ENCODE measurements at regions not wholly inside any gene's neighbourhood (a gene's known extent, or its start where the extent isn't known, plus 50 kb on each side); places are given as distances from the start of the nearest gene placed in this dataset.
"Not testable (repeated sequence)": the region's sequence is repeated elsewhere in the genome, so short reads cannot be mapped to it uniquely, and the experiment has no call there.

DNA sequence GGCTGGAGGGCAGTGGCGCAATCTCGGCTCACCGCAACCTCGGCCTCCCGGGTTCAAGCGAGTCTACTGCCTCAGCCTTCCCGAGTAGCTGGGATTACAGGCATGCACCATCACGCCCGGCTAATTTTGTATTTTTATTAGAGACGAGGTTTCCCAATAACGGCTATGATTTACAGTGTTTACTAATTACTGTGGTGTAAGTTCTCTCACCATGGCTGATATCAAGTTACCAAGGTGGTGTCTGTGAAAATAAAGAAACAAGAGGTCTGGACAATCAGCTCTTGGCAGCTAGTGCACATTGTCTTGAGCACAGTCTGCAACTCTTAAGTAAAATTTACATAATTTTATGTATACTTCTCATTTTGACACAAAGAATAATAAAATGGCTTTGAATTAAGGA is 385.5 kb upstream of the COX7C start:
- no peak for DNase-seq (ENCODE audit: low read depth)

DNA sequence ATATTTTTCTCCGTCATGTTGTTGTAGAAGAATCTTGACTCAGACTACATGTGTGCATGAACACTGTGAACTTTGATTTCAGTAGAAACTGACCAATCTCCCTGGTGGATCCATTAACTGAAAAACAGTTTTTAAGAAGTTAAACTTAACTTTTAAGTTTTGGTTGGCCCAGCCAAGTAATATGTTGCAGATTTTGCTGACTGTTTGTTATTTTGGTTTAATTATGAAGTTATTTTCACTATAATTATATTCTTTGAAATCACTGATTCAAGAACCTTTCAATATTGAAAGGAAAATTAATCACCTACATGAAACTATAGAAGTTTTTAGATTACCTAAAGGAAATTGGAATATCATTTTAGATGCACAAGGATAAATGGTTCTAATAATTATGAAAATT is 373.6 kb upstream of the COX7C start:
- no peak for DNase-seq (ENCODE audit: low read depth)

- no peak for DNase-seq (ENCODE audit: low read depth)
These were observed 359.9 kb upstream of the COX7C start for GRCh38 chr5:86257871-86258270.

- not testable (repeated sequence) for DNase-seq (ENCODE audit: low read depth)
These were observed 333.1 kb upstream of the COX7C start for GRCh38 chr5:86284400-86285190.

GRCh38 chr5:86287437-86287836 is 330.3 kb upstream of the COX7C start:
- not testable (repeated sequence) for DNase-seq (ENCODE audit: low read depth)

- not testable (repeated sequence) for DNase-seq (ENCODE audit: low read depth)
These were observed 328.0 kb upstream of the COX7C start for GRCh38 chr5:86289786-86290185.

- DNase-seq (ENCODE audit: low read depth) = not testable (repeated sequence)
These were observed 324.9 kb upstream of the COX7C start for GRCh38 chr5:86292811-86293210.

GRCh38 chr5:86302643-86303042 is 315.1 kb upstream of the COX7C start:
- DNase-seq (ENCODE audit: low read depth) = not testable (repeated sequence)

DNA sequence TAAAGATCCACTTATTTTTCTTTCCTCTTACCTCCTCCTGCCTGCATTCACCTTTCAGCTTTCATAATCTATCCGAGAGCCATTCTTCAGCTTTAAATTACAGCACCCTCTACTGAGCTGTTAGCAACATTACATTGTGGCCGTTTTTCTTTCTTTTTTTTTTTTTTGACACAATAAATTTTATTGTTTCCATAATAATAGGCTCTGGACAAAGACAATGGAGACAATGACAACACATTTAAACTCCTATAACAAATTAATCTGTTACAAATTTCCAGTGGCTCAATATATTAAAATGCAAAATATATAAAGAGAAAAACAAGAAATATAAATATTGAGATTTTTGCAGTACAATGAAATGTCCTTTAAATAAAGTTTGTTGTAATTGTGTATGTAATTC is 312.7 kb upstream of the COX7C start:
- DNase-seq (ENCODE audit: low read depth) = not testable (repeated sequence)

DNA sequence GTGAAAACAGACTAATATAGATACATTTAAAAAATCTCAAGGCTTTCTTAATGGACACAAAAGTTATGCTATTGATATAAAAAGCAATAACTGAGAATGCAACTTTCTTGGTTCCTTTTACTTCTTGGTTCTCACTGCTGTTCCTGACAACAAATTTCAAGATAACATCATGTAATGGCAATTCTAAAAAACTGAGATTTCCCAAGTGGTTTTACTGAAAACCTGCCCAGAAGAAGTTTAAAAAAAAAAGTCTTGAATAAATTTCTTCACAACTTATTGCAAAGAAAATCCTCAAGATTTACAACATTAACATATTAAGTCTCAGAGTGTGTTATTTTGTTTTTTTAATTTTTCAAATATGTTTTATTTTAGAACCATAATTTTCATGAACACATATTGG is 302.8 kb upstream of the COX7C start:
- DNase-seq (ENCODE audit: low read depth) = no peak

- no peak for DNase-seq (ENCODE audit: low read depth)
These were observed 297.5 kb upstream of the COX7C start for GRCh38 chr5:86320266-86320665.

GRCh38 chr5:86329318-86329717 is 288.4 kb upstream of the COX7C start:
- DNase-seq (ENCODE audit: low read depth) = no peak

- no peak for DNase-seq (ENCODE audit: low read depth)
These were observed 287.0 kb upstream of the COX7C start for GRCh38 chr5:86330736-86331135.

DNA sequence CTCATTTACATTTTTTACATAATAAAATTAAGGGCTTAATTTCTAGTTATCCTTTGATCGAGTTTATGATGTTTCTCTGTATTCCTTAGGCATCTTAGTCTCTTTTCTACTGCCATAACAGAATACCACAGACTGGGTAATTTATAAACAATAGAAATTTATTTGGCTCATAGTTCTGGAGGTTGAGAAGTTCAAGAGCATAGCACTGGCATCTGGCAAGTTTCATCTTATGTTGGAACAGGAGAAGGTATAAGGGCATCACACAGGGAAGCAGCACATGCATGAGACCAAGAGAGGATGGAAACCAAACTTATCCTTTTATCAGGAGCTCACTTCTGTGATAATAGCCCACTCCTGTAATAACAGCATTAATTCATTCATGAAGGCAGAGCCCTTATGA is 284.9 kb upstream of the COX7C start:
- no peak for DNase-seq (ENCODE audit: low read depth)

GRCh38 chr5:86337667-86338460 is 279.9 kb upstream of the COX7C start:
- DNase-seq (ENCODE audit: low read depth) = no peak

- DNase-seq (ENCODE audit: low read depth) = no peak
These were observed 263.1 kb upstream of the COX7C start for GRCh38 chr5:86354664-86355063.

DNA sequence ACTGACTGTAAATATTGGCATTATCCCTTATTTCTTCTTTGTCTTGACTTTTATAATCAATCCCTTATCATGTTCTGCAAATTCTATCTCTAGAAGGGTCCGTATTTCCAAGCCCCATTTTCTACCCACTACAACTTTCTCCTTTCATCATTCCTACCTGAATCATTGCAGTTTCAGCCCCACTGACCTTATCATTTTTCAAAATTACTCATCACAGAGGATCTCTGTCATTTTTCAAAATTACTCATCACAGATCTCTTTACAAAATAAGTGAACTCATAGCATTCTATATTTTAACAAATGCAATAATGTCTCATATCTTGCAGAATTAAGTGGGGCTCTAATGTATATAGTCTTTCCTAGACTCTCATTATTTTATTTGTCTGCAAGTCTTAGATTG is 256.9 kb upstream of the COX7C start:
- DNase-seq (ENCODE audit: low read depth) = no peak

GRCh38 chr5:86371061-86371460 is 246.7 kb upstream of the COX7C start:
- no peak for DNase-seq (ENCODE audit: low read depth)

DNA sequence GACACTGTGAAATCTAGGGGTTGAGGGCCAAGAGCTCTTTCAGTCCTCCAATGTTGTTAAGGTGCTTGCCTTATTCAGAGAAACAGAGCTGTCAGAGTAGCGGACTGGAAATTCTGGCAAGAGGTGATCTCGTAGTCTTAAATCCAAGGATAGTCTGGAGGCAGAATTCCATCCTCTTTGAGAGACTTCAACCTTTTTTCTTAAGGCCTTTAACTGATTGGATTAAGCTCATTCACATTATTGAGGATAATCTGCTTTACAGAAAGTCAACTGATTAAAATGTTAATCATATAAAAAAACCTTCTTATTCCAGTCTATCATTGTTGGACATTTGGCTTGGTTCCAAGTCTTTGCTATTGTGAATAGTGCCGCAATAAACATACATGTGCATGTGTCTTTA is 243.1 kb upstream of the COX7C start:
- DNase-seq (ENCODE audit: low read depth) = no peak

DNA sequence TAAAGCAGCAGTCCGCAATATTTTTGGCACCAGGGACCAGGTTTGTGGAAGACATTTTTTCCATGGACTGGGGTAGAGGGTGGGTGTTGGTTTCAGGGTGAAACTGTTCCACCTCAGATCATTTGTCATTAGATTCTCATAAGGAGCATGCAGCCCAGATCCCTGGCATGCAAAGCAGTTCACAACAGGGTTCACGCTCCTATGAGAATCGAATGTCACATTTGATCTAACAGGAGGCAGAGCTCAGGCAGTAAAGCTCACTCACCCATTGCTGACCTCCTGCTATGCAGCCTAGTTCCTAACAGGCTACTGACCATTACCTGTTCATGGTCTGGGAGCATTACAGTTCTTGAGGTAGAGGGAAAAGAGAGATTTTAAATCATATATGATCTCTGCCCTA is 241.5 kb upstream of the COX7C start:
- no peak for DNase-seq (ENCODE audit: low read depth)

GRCh38 chr5:86403190-86403589 is 214.6 kb upstream of the COX7C start:
- no peak for DNase-seq (ENCODE audit: low read depth)

DNA sequence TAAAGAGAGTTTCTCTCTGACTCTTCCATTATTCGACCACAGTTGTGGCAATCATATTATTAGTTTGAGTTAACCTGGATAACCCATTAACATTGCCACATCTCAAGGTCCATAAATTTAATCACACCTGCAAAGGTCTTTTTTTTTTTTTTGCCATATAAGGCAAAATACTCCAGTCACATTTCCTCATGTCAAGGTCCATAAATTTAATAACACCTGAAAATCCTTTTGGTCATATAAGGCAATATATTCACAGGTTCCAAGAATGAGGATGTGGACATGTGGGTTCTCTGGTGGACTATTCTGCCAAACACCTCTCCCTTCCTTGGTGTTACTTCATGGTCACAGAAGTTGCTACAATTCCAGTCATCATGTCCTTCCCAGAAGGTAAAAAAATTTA is 213.5 kb upstream of the COX7C start:
- DNase-seq (ENCODE audit: low read depth) = no peak

DNA sequence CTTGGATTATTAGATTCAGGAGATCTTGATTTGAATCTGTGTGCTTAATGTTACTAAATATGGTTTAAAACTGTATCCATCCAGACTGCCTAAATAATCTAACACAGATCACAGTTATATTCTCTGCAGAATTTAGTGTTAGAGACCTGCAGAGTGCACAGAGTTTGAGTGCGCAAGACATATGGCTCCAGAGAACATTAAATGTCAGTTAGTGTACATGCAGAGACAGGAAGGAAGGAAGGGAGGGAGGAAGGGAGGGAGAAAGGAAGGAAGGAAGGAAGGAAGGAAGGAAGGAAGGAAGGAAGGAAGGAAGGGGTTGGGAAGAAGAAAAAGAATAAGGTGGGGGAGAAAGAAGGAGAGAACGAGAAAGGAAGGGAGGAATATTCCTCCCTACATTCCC is 210.0 kb upstream of the COX7C start:
- no peak for DNase-seq (ENCODE audit: low read depth)

DNA sequence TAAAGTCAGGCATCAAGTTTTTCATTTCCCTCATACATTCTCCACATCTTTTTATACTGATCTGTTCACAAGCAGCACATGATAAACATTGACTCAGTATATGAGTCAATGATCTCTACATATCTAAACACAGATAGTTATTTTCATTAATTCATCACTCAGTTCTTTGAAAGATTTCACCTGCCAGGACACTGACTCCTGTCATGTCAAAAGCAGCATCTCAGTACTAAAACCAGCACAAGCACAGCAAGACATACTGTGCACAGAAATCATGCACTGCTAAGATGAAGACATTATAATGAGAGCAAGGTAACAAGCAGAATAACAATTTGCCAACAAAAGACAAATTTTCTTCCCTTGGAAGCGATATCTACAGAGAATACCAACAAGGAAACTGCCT is 206.1 kb upstream of the COX7C start:
- DNase-seq (ENCODE audit: low read depth) = no peak

Measured in CMK (cell line).